Frontal cortex (tissue), 3 donors: ENCODE measurements at regions not wholly inside any gene's neighbourhood (a gene's known extent, or its start where the extent isn't known, plus 50 kb on each side); places are given as distances from the start of the nearest gene placed in this dataset.
A peak's percentile ranks its signal among the peaks of the same experiment; 100 is the strongest.
"Not testable (repeated sequence)": the region's sequence is repeated elsewhere in the genome, so short reads cannot be mapped to it uniquely, and the experiment has no call there.

Source experiments
- DNase-seq, 2 donors: peaks; one replicate each; pipeline ENCODE4 v3.0.0; 2012; ENCODE audit warnings: low spot score in 2 of 2
- FAIRE-seq: peaks from 2 replicates; lab custom pipeline; 2012; peaks lifted over from hg19 to GRCh38; lab: Jason Lieb, UNC
- donor health status: control.
- donor health status: control.
- donor health status: control.

- FAIRE-seq (no peak), DNase-seq (no peak)
These were observed 51.3 kb upstream of the CADPS start for GRCh38 chr3:62926494-62926893.

DNA sequence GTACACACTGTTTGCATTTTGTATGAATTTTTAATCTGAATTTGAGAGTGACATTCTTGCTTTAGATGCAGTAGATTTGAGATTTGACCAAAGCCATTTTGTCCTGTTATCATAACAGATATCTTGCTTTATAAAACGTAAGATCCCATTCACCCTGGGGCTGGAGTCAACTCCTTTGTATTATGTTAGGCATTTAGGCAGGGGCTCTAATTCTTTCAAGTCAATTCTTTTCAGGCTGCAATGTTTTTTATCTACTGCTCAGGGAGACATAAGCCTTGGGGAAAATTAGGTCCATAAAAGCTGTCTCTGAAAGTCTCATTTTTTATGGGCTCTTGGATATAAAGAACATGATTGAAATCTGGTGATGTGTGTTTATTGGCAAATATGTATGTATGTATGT is 53.0 kb upstream of the CADPS start:
- FAIRE-seq (no peak), DNase-seq (no peak)

DNA sequence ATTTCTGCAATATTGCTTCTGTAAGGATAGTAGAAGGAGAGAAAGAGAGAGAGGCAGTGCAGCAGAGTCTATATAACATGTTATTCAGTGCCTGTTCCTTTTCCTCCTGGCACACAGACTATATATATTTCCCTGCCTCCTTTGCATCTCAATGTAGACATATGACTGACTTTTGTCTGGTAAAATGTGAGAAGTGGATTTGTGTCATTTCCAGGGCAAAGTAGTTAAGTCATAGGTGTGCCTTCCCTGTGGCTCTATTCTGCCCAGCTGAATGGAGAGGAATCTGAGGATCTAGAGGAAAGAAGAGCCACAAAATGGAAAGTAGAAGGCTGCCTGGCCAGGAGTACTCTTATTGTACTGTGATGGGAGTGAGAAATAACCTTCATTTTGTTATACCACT is 54.6 kb upstream of the CADPS start:
- no peak for FAIRE-seq
- DNase-seq, result no peak

- FAIRE-seq (no peak), DNase-seq (no peak)
These were observed 60.6 kb upstream of the CADPS start for GRCh38 chr3:62935793-62936192.

DNA sequence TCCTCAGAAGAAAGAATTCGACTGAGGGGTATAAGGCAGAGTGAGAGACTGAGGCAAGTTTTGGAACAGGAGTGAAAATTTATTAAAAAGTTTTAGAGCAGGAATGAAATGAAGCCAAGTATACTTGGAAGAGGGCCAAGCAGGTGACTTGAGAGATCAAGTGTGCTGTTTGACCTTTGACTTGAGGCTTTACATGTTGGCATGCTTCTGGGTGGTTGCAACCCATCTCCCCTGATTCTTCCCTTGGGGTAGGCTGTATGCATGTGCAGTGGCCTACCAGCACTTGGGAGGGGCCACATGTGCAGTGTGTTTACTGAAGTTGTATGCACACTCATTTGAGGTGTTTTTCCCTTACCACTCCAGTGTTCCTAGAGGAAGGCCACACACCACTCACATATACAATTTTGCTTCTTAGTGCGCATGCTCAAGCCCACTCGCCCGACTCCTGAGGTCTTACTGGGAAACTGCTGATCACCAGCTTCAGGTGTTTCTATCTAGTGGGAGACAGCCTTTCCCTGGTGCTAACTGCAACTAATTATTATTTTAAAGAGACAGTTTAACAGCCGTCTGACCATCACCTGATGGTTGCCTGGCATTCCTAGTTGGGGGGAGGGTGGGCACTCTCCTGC is 61.5 kb upstream of the CADPS start:
- DNase-seq (no peak), FAIRE-seq (no peak)

DNA sequence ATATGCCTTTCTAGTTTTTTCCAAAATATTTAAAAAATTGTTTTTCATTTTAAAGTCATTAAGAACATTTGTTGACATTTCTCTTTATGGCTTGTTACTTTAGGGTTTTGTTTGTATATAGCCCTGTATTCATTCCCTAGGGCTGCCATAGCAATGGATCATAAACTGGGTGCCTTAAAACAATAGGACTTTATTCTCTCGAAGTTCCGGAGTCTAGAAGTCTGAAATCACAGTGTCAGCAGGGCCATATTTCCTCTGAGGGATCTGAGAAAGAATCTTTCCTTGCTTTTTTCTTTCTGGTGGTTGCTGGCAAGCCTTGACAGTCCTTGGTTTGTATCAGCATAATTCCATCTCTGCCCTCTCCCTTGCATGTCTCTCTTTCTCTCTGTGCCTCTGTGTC is 63.4 kb upstream of the CADPS start:
- DNase-seq (no peak), FAIRE-seq (no peak)

DNA sequence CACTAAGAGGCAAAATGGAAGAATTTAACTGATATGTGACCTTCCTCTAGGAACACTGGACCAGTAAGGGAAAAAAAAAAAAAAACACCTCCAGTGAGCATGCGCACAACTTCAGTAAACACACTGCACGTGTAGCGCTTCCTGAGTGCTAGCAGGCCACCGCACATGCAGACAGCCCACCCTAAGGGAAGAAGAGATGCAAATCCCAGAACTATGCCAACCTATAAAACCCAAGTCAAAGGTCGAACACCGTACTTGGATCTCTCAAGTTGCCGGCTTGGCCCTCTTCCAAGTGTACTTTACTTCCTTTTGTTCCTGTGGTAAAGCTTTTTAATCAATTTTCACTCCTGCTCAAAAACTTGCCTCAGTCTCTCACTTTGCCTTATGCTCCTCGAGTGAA is 64.5 kb upstream of the CADPS start:
- DNase-seq (no peak), FAIRE-seq (no peak)

DNA sequence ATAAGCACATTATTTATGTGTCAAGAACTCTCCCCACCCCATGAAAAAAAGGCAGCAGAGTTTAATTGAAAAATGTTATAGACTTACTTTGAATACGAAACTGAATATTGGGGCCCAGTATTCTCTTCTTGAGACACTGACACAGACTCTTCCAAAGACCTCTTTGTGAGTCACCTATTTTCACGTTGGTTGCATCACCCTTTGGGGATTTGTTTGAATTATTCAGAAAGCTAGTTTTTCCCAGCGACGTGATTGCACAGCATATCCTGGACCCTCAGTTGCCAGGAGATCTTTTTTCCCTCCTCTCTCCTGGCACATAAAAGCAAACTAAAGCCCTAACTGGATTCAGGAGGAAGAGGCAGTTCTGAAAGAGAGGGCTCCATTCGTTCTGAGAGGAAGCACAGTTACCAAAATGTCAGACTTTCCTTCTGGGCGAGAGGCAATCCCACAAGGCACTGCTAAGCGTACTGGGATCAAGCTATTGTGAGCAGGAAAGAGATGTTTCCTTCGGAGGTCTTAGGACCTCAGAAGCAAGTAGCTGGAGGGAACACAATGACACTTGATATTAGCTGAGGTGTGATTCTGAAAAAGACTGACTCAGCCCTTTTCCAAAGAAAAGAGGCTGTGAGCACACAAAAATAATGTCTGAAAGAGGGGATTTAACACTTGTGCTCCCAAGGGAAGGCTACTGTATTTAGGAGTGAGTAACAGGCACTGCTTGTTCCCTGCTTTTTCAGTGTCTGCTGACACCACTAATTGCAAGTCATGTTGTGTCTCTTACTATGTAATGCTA is 65.8 kb upstream of the CADPS start:
- FAIRE-seq (no peak), DNase-seq (no peak)

- no peak for FAIRE-seq
- no peak for DNase-seq
These were observed 67.0 kb upstream of the CADPS start for GRCh38 chr3:62942227-62942626.

- FAIRE-seq, result no peak
- DNase-seq, result no peak
These were observed 67.5 kb upstream of the CADPS start for GRCh38 chr3:62942764-62943163.

DNA sequence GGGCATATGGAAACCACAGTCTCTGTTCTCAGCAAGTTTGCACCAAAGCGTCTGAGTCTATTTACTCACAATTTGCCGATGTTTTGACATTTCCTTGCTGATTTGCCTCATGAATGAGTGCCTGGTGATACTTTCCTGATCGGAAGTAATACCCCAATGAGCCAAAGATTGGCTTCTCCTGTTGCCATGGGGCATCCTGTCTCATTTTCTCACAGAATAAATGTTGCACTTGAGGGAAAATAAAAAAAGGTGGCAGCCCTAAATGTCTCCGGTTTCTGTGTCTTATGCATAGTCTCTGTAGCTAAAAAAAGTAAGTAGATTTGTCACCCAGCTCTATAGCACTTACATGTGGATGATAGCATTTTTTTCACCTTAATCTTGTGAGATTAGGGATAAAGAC is 73.7 kb upstream of the CADPS start:
- FAIRE-seq (no peak), DNase-seq (no peak)

GRCh38 chr3:62950210-62950609 is 75.0 kb upstream of the CADPS start:
- FAIRE-seq (no peak), DNase-seq (no peak)

GRCh38 chr3:62951037-62951613 is 75.9 kb upstream of the CADPS start:
- FAIRE-seq, result no peak
- no peak for DNase-seq

DNA sequence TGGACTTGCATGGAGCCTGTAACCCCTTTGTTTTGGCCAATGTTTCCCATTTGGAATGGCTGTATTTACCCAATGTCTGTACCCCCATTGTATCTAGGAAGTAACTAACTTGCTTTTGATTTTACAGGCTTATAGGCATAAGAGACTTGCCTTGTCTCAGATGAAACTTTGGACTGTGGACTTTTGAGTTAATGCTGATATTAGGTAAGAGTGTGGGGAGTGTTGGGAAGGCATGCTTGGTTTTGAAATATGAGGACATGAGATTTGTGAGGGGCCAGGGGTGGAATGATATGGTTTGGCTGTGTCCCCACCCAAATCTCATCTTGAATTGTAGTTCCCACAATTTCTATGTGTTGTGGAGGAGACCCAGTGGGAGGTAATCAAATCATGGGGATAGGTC is 76.7 kb upstream of the CADPS start:
- not testable (repeated sequence) for FAIRE-seq

DNA sequence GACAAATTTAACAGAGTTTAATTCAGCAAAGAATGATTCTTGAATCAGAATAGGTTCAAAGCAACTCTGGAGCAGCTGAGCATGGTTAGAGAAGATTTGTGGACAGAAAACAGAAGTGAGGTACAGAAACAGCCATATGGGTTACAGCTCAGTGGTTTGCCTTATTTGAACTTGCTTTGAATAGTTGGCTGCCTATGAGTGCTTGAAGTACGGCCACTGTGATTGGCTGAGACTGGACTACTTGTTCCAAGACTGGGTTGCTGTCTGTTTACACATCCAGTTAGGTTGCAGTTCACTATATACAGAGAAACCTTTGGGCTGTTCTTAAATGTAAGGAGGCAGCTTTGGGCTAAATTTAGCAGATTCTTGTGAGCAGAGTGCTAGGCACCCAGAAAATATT is 79.4 kb upstream of the CADPS start:
- no peak for FAIRE-seq

More for the DNA sequence above, 76.7 kb upstream of the CADPS start:
- DNase-seq, result not testable (repeated sequence)

DNA sequence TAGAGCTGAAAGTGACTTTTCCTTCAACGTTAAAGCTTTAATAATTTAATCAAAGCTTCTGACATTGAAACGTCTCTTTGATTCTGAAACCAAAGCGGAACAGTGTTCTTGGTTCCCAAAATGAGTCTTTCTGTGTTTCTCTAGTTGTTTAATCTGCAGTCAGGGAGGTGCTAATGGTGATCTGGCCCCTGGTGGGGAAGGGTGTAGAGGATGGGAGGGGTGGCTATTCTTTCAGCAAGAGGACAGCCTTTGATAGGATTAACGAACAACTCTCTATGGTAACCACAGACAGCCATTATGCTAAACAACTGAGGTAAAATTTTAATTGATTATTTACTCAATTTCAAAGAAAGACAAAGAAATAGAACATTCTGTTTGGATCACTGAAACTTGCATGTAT is 79.9 kb upstream of the CADPS start:
- FAIRE-seq (no peak), DNase-seq (no peak)

More for the DNA sequence above, 79.4 kb upstream of the CADPS start:
- no peak for DNase-seq

DNA sequence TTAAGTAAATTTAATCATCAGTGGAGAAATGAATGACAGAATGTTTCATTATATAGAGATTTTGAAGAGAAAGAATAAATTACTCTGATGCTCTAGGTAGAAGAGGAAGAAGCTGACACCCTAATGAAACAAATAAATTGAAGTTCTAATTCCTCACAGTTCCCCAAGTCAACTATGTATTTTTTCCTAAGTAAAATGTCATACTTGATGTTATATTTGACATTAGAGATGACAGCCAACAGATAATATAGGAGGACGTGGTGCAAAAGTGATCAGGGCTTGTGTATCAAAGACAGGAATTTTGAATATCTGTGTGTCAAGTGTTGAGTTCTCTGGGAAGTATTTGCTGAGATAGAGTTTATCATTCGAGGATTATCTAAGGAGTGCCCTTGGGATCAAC is 81.2 kb upstream of the CADPS start:
- FAIRE-seq (no peak), DNase-seq (no peak)

- DNase-seq (no peak), FAIRE-seq (no peak)
These were observed 86.8 kb upstream of the CADPS start for GRCh38 chr3:62961874-62962556.

DNA sequence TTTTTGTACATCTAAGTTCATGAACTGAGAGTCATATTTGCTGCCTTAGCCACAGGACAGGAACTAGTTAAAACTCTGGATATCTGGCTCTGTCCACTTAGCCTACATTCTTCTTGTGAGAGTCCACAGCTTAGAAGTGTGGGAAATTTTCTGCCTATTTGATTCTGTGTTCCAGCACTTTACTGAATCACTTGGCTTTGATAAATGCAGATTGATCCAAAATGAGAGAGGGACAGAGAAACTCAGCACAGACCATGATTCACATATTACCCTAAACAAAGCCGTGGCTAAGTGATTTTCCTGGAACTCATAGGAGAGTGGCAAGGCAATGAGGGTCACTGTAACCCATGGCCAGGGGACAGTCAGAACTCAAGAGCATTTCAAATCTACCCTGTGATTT is 87.5 kb upstream of the CADPS start:
- DNase-seq, result peak in 1 of 2 donors; percentile 12

GRCh38 chr3:62965311-62965710 is 90.1 kb upstream of the CADPS start:
- no peak for FAIRE-seq
- DNase-seq, result no peak

More for the DNA sequence above, 87.5 kb upstream of the CADPS start:
- FAIRE-seq, result no peak

DNA sequence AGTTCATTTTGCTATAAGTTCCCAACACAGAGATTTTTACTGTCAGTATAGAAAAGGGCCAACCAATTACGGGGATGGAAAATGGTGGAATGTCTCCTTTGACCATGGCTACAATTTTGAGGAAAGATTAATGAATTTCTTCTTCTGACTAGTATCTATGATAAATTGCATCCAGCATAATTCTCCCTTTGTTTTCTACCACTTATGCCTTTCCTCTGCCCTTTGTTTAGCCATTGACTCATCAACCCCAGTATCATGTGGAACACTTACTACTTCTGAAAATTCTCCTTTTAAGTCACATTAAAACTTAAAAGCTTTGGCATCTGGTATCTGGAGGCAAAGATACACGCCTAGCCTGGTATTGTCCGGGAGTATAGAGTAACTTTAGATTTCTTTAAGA is 92.9 kb upstream of the CADPS start:
- DNase-seq (no peak), FAIRE-seq (no peak)
